Astrocyte (in vitro differentiated cells and primary cell): ENCODE measurements at regions not wholly inside any gene's neighbourhood (a gene's known extent, or its start where the extent isn't known, plus 50 kb on each side); places are given as distances from the start of the nearest gene placed in this dataset.

Experiments
- EZH2 ChIP-seq: IDR thresholded peaks from 2 replicates; pipeline ENCODE4 v1.6.1; 2012; ENCODE audit warnings: mild to moderate bottlenecking, low read length, inconsistent platforms; ENCODE audit not compliant: insufficient read depth
- TF ChIP-seq, protein P1 (sequence below): IDR thresholded peaks from 2 replicates; pipeline ENCODE4 v1.5.1; 2011; ENCODE audit warnings: low read depth, mild to moderate bottlenecking, inconsistent platforms, low read length, moderate library complexity; ENCODE audit not compliant: insufficient read depth

DNA sequence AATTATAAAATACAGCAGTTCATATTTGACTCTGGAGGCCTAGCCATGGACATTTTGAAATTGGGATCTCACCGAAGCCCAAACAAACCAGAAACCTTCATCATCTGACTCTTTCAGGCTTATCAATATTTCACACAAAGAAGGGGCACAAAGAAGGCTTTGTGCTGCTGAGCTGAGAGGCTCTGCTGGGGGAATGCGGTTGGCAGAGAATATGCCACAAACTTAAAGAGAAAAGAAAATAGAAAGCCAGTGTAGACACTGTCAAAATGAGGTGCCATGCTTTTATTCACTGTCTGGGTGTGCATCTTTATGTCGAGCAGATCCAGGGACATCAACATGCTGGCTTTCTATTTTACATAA is 162.6 kb downstream of the QPCT start:
- no peak for TF ChIP-seq EZH2
- TF ChIP-seq, protein P1, sequence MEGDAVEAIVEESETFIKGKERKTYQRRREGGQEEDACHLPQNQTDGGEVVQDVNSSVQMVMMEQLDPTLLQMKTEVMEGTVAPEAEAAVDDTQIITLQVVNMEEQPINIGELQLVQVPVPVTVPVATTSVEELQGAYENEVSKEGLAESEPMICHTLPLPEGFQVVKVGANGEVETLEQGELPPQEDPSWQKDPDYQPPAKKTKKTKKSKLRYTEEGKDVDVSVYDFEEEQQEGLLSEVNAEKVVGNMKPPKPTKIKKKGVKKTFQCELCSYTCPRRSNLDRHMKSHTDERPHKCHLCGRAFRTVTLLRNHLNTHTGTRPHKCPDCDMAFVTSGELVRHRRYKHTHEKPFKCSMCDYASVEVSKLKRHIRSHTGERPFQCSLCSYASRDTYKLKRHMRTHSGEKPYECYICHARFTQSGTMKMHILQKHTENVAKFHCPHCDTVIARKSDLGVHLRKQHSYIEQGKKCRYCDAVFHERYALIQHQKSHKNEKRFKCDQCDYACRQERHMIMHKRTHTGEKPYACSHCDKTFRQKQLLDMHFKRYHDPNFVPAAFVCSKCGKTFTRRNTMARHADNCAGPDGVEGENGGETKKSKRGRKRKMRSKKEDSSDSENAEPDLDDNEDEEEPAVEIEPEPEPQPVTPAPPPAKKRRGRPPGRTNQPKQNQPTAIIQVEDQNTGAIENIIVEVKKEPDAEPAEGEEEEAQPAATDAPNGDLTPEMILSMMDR, result no peak
